ENCODE measurements at regions not wholly inside any gene's neighbourhood (a gene's known extent, or its start where the extent isn't known, plus 50 kb on each side); places are given as distances from the start of the nearest gene placed in this dataset.

GRCh38 chrX:25548811-25549210 lies 533.0 kb upstream of the ARX start:
- no peak overlapping the region for H3K9ac ChIP-seq (ENCODE audit: low read length)
- no peaks in the 10 kb centered on the region for H3F3A ChIP-seq (ENCODE audit: low read length, unreplicated experiment)
- ChIA-PET POLR2A (ENCODE audit: unreplicated experiment) (no interaction called here), CTCF (no interaction called here)
- no peaks in the 10 kb centered on the region for H3K79me2 ChIP-seq (ENCODE audit: low read length)
- H2AFZ ChIP-seq (ENCODE audit: low read length), result no peak overlapping the region
- no peak overlapping the region for H3K27ac ChIP-seq (ENCODE audit: low read length)
- H3K4me3 ChIP-seq (ENCODE audit: low read length), result no peak overlapping the region
- H3K4me1 ChIP-seq (ENCODE audit: insufficient read depth, low read length), result no peaks in the 10 kb centered on the region
- no peaks in the 10 kb centered on the region for H3K27me3 ChIP-seq (ENCODE audit: low read length)
- no peak overlapping the region for H3K4me2 ChIP-seq (ENCODE audit: low read length)
- H3K36me3 ChIP-seq (ENCODE audit: low read depth, low read length), result no peaks in the 10 kb centered on the region
- no peaks in the 10 kb centered on the region for H3K9me2 ChIP-seq (replicated peaks; ENCODE audit: low read length)
- BruUV-seq (replicated peaks), result no TSS peak
- DNase-seq (no peak), ATAC-seq (no peak)
- H4K20me1 ChIP-seq (ENCODE audit: low read length), result no peaks in the 10 kb centered on the region
- intact Hi-C loops (cut with micrococcal nuclease), result no loop called here
- H3K9me3 ChIP-seq (ENCODE audit: low read length), result no peaks in the 10 kb centered on the region
- TF ChIP-seq, protein P1, sequence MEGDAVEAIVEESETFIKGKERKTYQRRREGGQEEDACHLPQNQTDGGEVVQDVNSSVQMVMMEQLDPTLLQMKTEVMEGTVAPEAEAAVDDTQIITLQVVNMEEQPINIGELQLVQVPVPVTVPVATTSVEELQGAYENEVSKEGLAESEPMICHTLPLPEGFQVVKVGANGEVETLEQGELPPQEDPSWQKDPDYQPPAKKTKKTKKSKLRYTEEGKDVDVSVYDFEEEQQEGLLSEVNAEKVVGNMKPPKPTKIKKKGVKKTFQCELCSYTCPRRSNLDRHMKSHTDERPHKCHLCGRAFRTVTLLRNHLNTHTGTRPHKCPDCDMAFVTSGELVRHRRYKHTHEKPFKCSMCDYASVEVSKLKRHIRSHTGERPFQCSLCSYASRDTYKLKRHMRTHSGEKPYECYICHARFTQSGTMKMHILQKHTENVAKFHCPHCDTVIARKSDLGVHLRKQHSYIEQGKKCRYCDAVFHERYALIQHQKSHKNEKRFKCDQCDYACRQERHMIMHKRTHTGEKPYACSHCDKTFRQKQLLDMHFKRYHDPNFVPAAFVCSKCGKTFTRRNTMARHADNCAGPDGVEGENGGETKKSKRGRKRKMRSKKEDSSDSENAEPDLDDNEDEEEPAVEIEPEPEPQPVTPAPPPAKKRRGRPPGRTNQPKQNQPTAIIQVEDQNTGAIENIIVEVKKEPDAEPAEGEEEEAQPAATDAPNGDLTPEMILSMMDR (conservative IDR thresholded peaks at IDR 0.05; ENCODE audit: low read depth, low read length), result no peak
- no peak for TF ChIP-seq EZH2phosphoT487 (IDR thresholded peaks at IDR 0.05; ENCODE audit: borderline replicate concordance, low read length)
- no peak for TF ChIP-seq EZH2 (IDR thresholded peaks at IDR 0.05; ENCODE audit: low read length, unreplicated experiment)

GRCh38 chrX:25555521-25555920 lies 539.8 kb upstream of the ARX start:
- Histone ChIP-seq H3K4me1 (ENCODE audit: insufficient read depth, low read length) (no peaks in the 10 kb centered on the region), H3K9me2 (replicated peaks; ENCODE audit: low read length) (no peaks in the 10 kb centered on the region), H3K9ac (ENCODE audit: low read length) (no peak overlapping the region), H2AFZ (ENCODE audit: low read length) (no peak overlapping the region), H4K20me1 (ENCODE audit: low read length) (no peaks in the 10 kb centered on the region), H3K27ac (ENCODE audit: low read length) (no peak overlapping the region), H3K79me2 (ENCODE audit: low read length) (no peaks in the 10 kb centered on the region), H3K4me3 (ENCODE audit: low read length) (no peak overlapping the region), H3K27me3 (ENCODE audit: low read length) (no peaks in the 10 kb centered on the region), H3K9me3 (ENCODE audit: low read length) (no peaks in the 10 kb centered on the region), H3K4me2 (ENCODE audit: low read length) (no peak overlapping the region), H3F3A (ENCODE audit: low read length, unreplicated experiment) (no peaks in the 10 kb centered on the region), H3K36me3 (ENCODE audit: low read depth, low read length) (no peaks in the 10 kb centered on the region)
- TF ChIP-seq EZH2 (IDR thresholded peaks at IDR 0.05; ENCODE audit: low read length, unreplicated experiment) (no peak), EZH2phosphoT487 (IDR thresholded peaks at IDR 0.05; ENCODE audit: borderline replicate concordance, low read length) (no peak)
- TF ChIP-seq, protein P1 (conservative IDR thresholded peaks at IDR 0.05; ENCODE audit: low read depth, low read length), result no peak
- ATAC-seq, result no peak
- intact Hi-C loops (cut with micrococcal nuclease), result no loop called here
- POLR2A ChIA-PET (ENCODE audit: unreplicated experiment), result no interaction called here
- CTCF ChIA-PET, result no interaction called here
- DNase-seq, result no peak
- no TSS peak for BruUV-seq (replicated peaks)

DNA sequence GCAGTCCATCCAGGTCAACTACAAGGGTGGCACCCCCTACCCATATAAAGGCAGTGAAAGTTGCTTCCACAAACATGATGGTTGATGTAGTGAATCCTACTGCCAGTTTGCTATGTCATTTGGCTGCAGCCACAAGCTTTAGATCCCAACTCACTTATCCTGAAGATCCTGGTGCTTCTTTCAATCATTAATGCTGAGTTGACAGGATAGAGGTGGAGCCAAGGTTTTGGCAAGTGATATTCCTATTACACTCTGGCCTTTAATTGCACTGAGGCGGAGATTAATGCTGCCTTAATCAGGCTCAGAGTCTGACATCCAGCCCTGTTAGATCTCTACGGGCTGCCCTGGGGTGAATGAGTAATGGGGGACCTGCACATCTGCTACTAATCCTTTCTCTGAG lies 542.4 kb upstream of the ARX start:
- Histone ChIP-seq H3K79me2 (ENCODE audit: low read length) (no peaks in the 10 kb centered on the region), H3K27ac (ENCODE audit: low read length) (no peak overlapping the region), H3K4me2 (ENCODE audit: low read length) (no peak overlapping the region), H3K4me1 (ENCODE audit: insufficient read depth, low read length) (no peaks in the 10 kb centered on the region), H4K20me1 (ENCODE audit: low read length) (no peaks in the 10 kb centered on the region), H3K9me2 (replicated peaks; ENCODE audit: low read length) (no peaks in the 10 kb centered on the region), H3F3A (ENCODE audit: low read length, unreplicated experiment) (no peaks in the 10 kb centered on the region), H2AFZ (ENCODE audit: low read length) (no peak overlapping the region), H3K4me3 (ENCODE audit: low read length) (no peak overlapping the region), H3K27me3 (ENCODE audit: low read length) (no peaks in the 10 kb centered on the region), H3K9ac (ENCODE audit: low read length) (no peak overlapping the region), H3K9me3 (ENCODE audit: low read length) (no peaks in the 10 kb centered on the region), H3K36me3 (ENCODE audit: low read depth, low read length) (no peaks in the 10 kb centered on the region)
- intact Hi-C loops (cut with micrococcal nuclease), result no loop called here
- TF ChIP-seq EZH2 (IDR thresholded peaks at IDR 0.05; ENCODE audit: low read length, unreplicated experiment) (no peak), EZH2phosphoT487 (IDR thresholded peaks at IDR 0.05; ENCODE audit: borderline replicate concordance, low read length) (no peak)
- TF ChIP-seq, protein P1 (conservative IDR thresholded peaks at IDR 0.05; ENCODE audit: low read depth, low read length), result no peak
- CTCF ChIA-PET, result no interaction called here
- DNase-seq (no peak), ATAC-seq (no peak)
- POLR2A ChIA-PET (ENCODE audit: unreplicated experiment), result no interaction called here
- BruUV-seq (replicated peaks), result no TSS peak
